B cell (primary cell): ENCODE measurements at regions not wholly inside any gene's neighbourhood (a gene's known extent, or its start where the extent isn't known, plus 50 kb on each side); places are given as distances from the start of the nearest gene placed in this dataset.

Experiments used
- ATAC-seq: fragments of 200-7000 bp; cut with Tn5 transposase; one replicate; pipeline ENCODE4 v1.10.0; 2021; ENCODE audit warnings: low read depth, mild to moderate bottlenecking, moderate number of reproducible peaks, moderate library complexity
- CTCF ChIA-PET: fragments of 350-600 bp; sonication (Branson Sonifier 250); formaldehyde crosslinking; loops from one replicate; lab custom pipeline; 2021; ENCODE audit warnings: antibody characterized with exemption, inconsistent platforms; lab: Charles Lee
- POLR2A ChIA-PET: fragments of 350-600 bp; sonication (Branson Sonifier 250); formaldehyde crosslinking; loops from one replicate; lab custom pipeline; 2021; ENCODE audit warnings: antibody characterized with exemption; lab: Charles Lee
- DNase-seq: peaks from one replicate; pipeline ENCODE4 v3.0.0; 2013
- H2AFZ ChIP-seq: 2 replicates; pipeline ENCODE4 v1.6.1; 2012; ENCODE audit warnings: mild to moderate bottlenecking, low read depth, low read length; ENCODE audit not compliant: insufficient read depth, poor library complexity, severe bottlenecking
- H3K27ac ChIP-seq, 2 donors: 1 replicate in 1 of 2; 2 replicates in 1 of 2; pipeline ENCODE4 v1.5.1; 2012 to 2013; ENCODE audit warnings: low read length in 2 of 2, mild to moderate bottlenecking in 2 of 2, moderate library complexity in 1 of 2
- H3K27me3 ChIP-seq, 4 experiments: fragments of 200-600 bp in 1 of 4; sonication (generic) in 1 of 4; replicated peaks in 1 of 4; 1 replicate in 2 of 4; 2 replicates in 2 of 4; pipeline versions ENCODE4 v1.6.1 to v1.7.0; 2013 to 2016; ENCODE audit warnings: low read length in 3 of 4, mild to moderate bottlenecking in 2 of 4, mixed read lengths in 1 of 4, moderate library complexity in 1 of 4; ENCODE audit not compliant: insufficient read depth in 4 of 4, control insufficient read depth in 3 of 4; ENCODE audit errors: control extremely low read depth in 1 of 4
- H3K36me3 ChIP-seq, 2 experiments: replicated peaks in 1 of 2; 1 replicate in 1 of 2; 2 replicates in 1 of 2; pipeline versions ENCODE4 v1.6.1 to v1.7.1; 2013; ENCODE audit warnings: low read length in 1 of 2; ENCODE audit not compliant: insufficient read depth in 2 of 2, control insufficient read depth in 1 of 2; ENCODE audit errors: control extremely low read depth in 1 of 2, extremely low read depth in 1 of 2
- H3K4me1 ChIP-seq, 2 donors: fragments of 200-600 bp in 1 of 2; sonication (generic) in 1 of 2; 1 replicate in 1 of 2; 2 replicates in 1 of 2; pipeline versions ENCODE4 v1.5.1 to v1.6.1; 2013 to 2017; ENCODE audit warnings: low read length in 2 of 2; ENCODE audit not compliant: control insufficient read depth in 2 of 2, insufficient read depth in 2 of 2
- H3K4me2 ChIP-seq: replicated peaks from 2 replicates; pipeline ENCODE3; 2012; ENCODE audit warnings: mild to moderate bottlenecking, low read depth, low read length; ENCODE audit not compliant: poor library complexity, severe bottlenecking
- H3K4me3 ChIP-seq, 5 experiments: fragments of 200-600 bp in 1 of 5; sonication (generic) in 1 of 5; 1 replicate in 3 of 5; 2 replicates in 2 of 5; pipeline versions ENCODE4 v1.5.1 to v1.7.0; 2011 to 2016; ENCODE audit warnings: low read length in 4 of 5, mild to moderate bottlenecking in 4 of 5, low read depth in 2 of 5, control low read depth in 1 of 5, moderate library complexity in 1 of 5; ENCODE audit not compliant: insufficient read depth in 1 of 5; ENCODE audit errors: control extremely low read depth in 1 of 5, extremely low read depth in 1 of 5
- H3K79me2 ChIP-seq: fragments of 200-600 bp; sonication (generic); one replicate; pipeline ENCODE4 v1.6.0; 2016; ENCODE audit warnings: low read length; ENCODE audit not compliant: control insufficient read depth, insufficient read depth
- H3K9ac ChIP-seq: fragments of 200-600 bp; sonication (generic); 2 replicates; pipeline ENCODE4 v1.6.1; 2017; ENCODE audit warnings: mild to moderate bottlenecking, low read length, moderate library complexity
- H3K9me3 ChIP-seq, 3 donors: one replicate each; pipeline versions ENCODE4 v1.6.1 to v1.7.1; 2013; ENCODE audit warnings: low read length in 2 of 3; ENCODE audit not compliant: control insufficient read depth in 2 of 3, insufficient read depth in 1 of 3; ENCODE audit errors: control extremely low read depth in 1 of 3
- H4K20me1 ChIP-seq: 2 replicates; pipeline ENCODE4 v1.6.0; 2012; ENCODE audit warnings: mild to moderate bottlenecking, low read length; ENCODE audit not compliant: insufficient read depth, control insufficient read depth, poor library complexity, severe bottlenecking
- H3K27ac Mint-ChIP-seq: one replicate; pipeline ENCODE4 v1.8.0; 2021; ENCODE audit warnings: mixed read lengths
- H3K27me3 Mint-ChIP-seq: one replicate; pipeline ENCODE4 v1.8.0; 2021; ENCODE audit warnings: mixed read lengths
- H3K4me1 Mint-ChIP-seq: one replicate; pipeline ENCODE4 v1.8.0; 2021; ENCODE audit warnings: mixed read lengths
- H3K4me3 Mint-ChIP-seq: one replicate; pipeline ENCODE4 v1.8.0; 2021; ENCODE audit warnings: mixed read lengths
- H3K9me3 Mint-ChIP-seq: one replicate; pipeline ENCODE4 v1.8.0; 2022; ENCODE audit warnings: mixed read lengths; ENCODE audit not compliant: insufficient read depth
- CTCF ChIP-seq: fragments of 200-600 bp; IDR thresholded peaks from one replicate; pipeline ENCODE4 v1.8.0; 2022; ENCODE audit warnings: antibody characterized with exemption, mild to moderate bottlenecking
- EZH2 ChIP-seq: IDR thresholded peaks from 2 replicates; pipeline ENCODE4 v1.6.1; 2012; ENCODE audit warnings: borderline replicate concordance, low read depth, mild to moderate bottlenecking, moderate library complexity, low read length; ENCODE audit not compliant: insufficient read depth, poor library complexity, severe bottlenecking
- WGBS: methylation state at CpG from one replicate; pipeline ENCODE4 v1.1.5; 2013; ENCODE audit warnings: missing lambda C conversion rate; ENCODE audit not compliant: insufficient coverage; 5-methylcytosine and 5-hydroxymethylcytosine counted together
- intact Hi-C: fragments of 100-400 bp; cut with micrococcal nuclease; formaldehyde crosslinking; loops from one replicate; pipeline ENCODE4 v1.10.0; 2022

GRCh38 chr18:27666016-27666415 is 480.9 kb upstream of the CHST9 start:
- Mint-ChIP-seq H3K27me3 (no peaks in the 10 kb centered on the region), H3K4me1 (no peaks in the 10 kb centered on the region), H3K9me3 (peaks cover 2% of the 10 kb centered on the region), H3K27ac (no peak overlapping the region), H3K4me3 (no peak overlapping the region)
- H3K4me1 ChIP-seq: no peaks in the 10 kb centered on the region
- ATAC-seq: no peak
- H3K27me3 ChIP-seq: no peaks in the 10 kb centered on the region
- no peak overlapping the region for H3K9ac ChIP-seq
- ChIA-PET POLR2A (no interaction called here), CTCF (no interaction called here)
- TF ChIP-seq EZH2 (no peak), CTCF (no peak)
- no peaks in the 10 kb centered on the region for H3K36me3 ChIP-seq
- intact Hi-C loops: no loop called here
- no peaks in the 10 kb centered on the region for H3K79me2 ChIP-seq
- WGBS: no CpG with 5 or more reads among the region's 3 CpGs
- DNase-seq: no peak
- H3K4me3 ChIP-seq: no peak overlapping the region
- no peaks in the 10 kb centered on the region for H3K9me3 ChIP-seq
- H2AFZ ChIP-seq: no peak overlapping the region
- no peak overlapping the region for H3K4me2 ChIP-seq
- no peaks in the 10 kb centered on the region for H4K20me1 ChIP-seq
- H3K27ac ChIP-seq: no peak overlapping the region

- no peak overlapping the region for H2AFZ ChIP-seq
- no peak overlapping the region for H3K9ac ChIP-seq
- CTCF ChIA-PET: no interaction called here
- no peak overlapping the region for H3K4me3 ChIP-seq
- no peaks in the 10 kb centered on the region for H4K20me1 ChIP-seq
- H3K9me3 Mint-ChIP-seq: peaks cover 2% of the 10 kb centered on the region
- H3K27me3 ChIP-seq: no peaks in the 10 kb centered on the region
- H3K4me2 ChIP-seq: no peak overlapping the region
- no peaks in the 10 kb centered on the region for H3K36me3 ChIP-seq
- ATAC-seq: no peak
- no peaks in the 10 kb centered on the region for H3K27me3 Mint-ChIP-seq
- DNase-seq: no peak
- POLR2A ChIA-PET: no interaction called here
- intact Hi-C loops: no loop called here
- no peaks in the 10 kb centered on the region for H3K9me3 ChIP-seq
- 13% methylated on average over 1 of the region's 5 CpGs for WGBS
- H3K4me3 Mint-ChIP-seq: no peak overlapping the region
- no peaks in the 10 kb centered on the region for H3K79me2 ChIP-seq
- no peak overlapping the region for H3K27ac Mint-ChIP-seq
- H3K4me1 ChIP-seq: no peaks in the 10 kb centered on the region
- no peaks in the 10 kb centered on the region for H3K4me1 Mint-ChIP-seq
- H3K27ac ChIP-seq: no peak overlapping the region
- TF ChIP-seq CTCF (no peak), EZH2 (no peak)
Measured at GRCh38 chr18:27665264-27665799, 480.2 kb upstream of the CHST9 start.
